SU-DHL-6 (cell line): ENCODE measurements at regions not wholly inside any gene's neighbourhood (a gene's known extent, or its start where the extent isn't known, plus 50 kb on each side); places are given as distances from the start of the nearest gene placed in this dataset.

Experiments
- EZH2phosphoT487 ChIP-seq: fragments of 200-600 bp; sonication (generic), shearing (Covaris generic); conservative IDR thresholded peaks from 2 replicates; pipeline ENCODE4 v1.6.1; 2018; ENCODE audit warnings: mild to moderate bottlenecking, antibody characterized with exemption, low read length, moderate library complexity, mixed read lengths
- TF ChIP-seq, protein P1 (sequence below): fragments of 200-600 bp; sonication (generic); IDR thresholded peaks from one replicate; pipeline ENCODE4 v1.5.1; 2017; ENCODE audit warnings: antibody characterized with exemption, mild to moderate bottlenecking, low read length, moderate library complexity; ENCODE audit not compliant: insufficient read depth, poor library complexity, severe bottlenecking

- TF ChIP-seq, protein P1, sequence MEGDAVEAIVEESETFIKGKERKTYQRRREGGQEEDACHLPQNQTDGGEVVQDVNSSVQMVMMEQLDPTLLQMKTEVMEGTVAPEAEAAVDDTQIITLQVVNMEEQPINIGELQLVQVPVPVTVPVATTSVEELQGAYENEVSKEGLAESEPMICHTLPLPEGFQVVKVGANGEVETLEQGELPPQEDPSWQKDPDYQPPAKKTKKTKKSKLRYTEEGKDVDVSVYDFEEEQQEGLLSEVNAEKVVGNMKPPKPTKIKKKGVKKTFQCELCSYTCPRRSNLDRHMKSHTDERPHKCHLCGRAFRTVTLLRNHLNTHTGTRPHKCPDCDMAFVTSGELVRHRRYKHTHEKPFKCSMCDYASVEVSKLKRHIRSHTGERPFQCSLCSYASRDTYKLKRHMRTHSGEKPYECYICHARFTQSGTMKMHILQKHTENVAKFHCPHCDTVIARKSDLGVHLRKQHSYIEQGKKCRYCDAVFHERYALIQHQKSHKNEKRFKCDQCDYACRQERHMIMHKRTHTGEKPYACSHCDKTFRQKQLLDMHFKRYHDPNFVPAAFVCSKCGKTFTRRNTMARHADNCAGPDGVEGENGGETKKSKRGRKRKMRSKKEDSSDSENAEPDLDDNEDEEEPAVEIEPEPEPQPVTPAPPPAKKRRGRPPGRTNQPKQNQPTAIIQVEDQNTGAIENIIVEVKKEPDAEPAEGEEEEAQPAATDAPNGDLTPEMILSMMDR = no peak
- TF ChIP-seq EZH2phosphoT487 = no peak
Measured at GRCh38 chr20:52087471-52087870, 104.1 kb downstream of the ZFP64 start.
